SK-N-SH (cell line): ENCODE measurements at regions not wholly inside any gene's neighbourhood (a gene's known extent, or its start where the extent isn't known, plus 50 kb on each side); places are given as distances from the start of the nearest gene placed in this dataset.

Source experiments
- CTCF ChIA-PET: fragments of 300-600, 350-600 bp; formaldehyde crosslinking; extraction: SDS; loops from one replicate; lab custom pipeline; 2021; lab: Yijun Ruan, JAX
- POLR2A ChIA-PET: fragments of 350-600 bp; sonication (Branson Sonifier 250); formaldehyde crosslinking; extraction: SDS; loops from one replicate; lab custom pipeline; 2020; ENCODE audit warnings: antibody characterized with exemption, inconsistent platforms; lab: Yijun Ruan, JAX
- DNase-seq: peaks from one replicate; pipeline ENCODE4 v3.0.0; 2012
- H2AFZ ChIP-seq: fragments of 200-600 bp; sonication (generic); 2 replicates; pipeline ENCODE4 v1.8.1; 2016; ENCODE audit warnings: antibody characterized with exemption, mild to moderate bottlenecking, low read depth
- H3F3A ChIP-seq: fragments of 200-600 bp; sonication (generic); replicated peaks from 2 replicates; pipeline ENCODE3; 2016; ENCODE audit warnings: antibody characterized with exemption, mild to moderate bottlenecking; ENCODE audit not compliant: insufficient read depth
- H3K27ac ChIP-seq, 2 experiments: fragments of 200-500 bp in 1 of 2; fragments of 200-600 bp in 1 of 2; sonication (Bioruptor generic) in 1 of 2; sonication (generic), shearing (Covaris generic) in 1 of 2; 2 replicates each; pipeline versions ENCODE4 v1.5.1 to v1.6.1; 2014 to 2016; ENCODE audit warnings: low read depth in 2 of 2, inconsistent platforms in 1 of 2, low read length in 1 of 2, mild to moderate bottlenecking in 1 of 2, mixed read lengths in 1 of 2
- H3K27me3 ChIP-seq: fragments of 200-600 bp; sonication (generic), shearing (Covaris generic); 2 replicates; pipeline ENCODE4 v1.6.1; 2016; ENCODE audit warnings: mixed run types; ENCODE audit not compliant: insufficient read depth
- H3K36me3 ChIP-seq, 2 experiments: fragments of 200-500 bp in 1 of 2; fragments of 200-600 bp in 1 of 2; sonication (Bioruptor generic) in 1 of 2; sonication (generic) in 1 of 2; replicated peaks in 1 of 2; 2 replicates each; pipeline versions ENCODE3 to v1.5.1; 2014 to 2016; ENCODE audit warnings: low read length in 1 of 2, mild to moderate bottlenecking in 1 of 2; ENCODE audit not compliant: insufficient read depth in 2 of 2, control insufficient read depth in 1 of 2
- H3K4me1 ChIP-seq, 2 experiments: fragments of 200-500 bp in 1 of 2; fragments of 200-600 bp in 1 of 2; sonication (Bioruptor generic) in 1 of 2; sonication (generic), shearing (Covaris generic) in 1 of 2; 2 replicates each; pipeline versions ENCODE4 v1.5.1 to v1.6.1; 2014 to 2016; ENCODE audit warnings: low read depth in 1 of 2, low read length in 1 of 2, mixed run types in 1 of 2; ENCODE audit not compliant: insufficient read depth in 2 of 2, control insufficient read depth in 1 of 2
- H3K4me2 ChIP-seq: fragments of 200-600 bp; sonication (generic), shearing (Covaris generic); 2 replicates; pipeline ENCODE4 v1.6.1; 2017; ENCODE audit warnings: mixed run types
- H3K4me3 ChIP-seq, 2 experiments: fragments of 200-500 bp in 1 of 2; fragments of 200-600 bp in 1 of 2; sonication (Bioruptor generic) in 1 of 2; sonication (generic), shearing (Covaris generic) in 1 of 2; 2 replicates each; pipeline versions ENCODE4 v1.5.1 to v1.8.1; 2014 to 2016; ENCODE audit warnings: low read depth in 2 of 2, inconsistent platforms in 1 of 2, low read length in 1 of 2, mild to moderate bottlenecking in 1 of 2, mixed read lengths in 1 of 2, moderate library complexity in 1 of 2
- H3K79me2 ChIP-seq: fragments of 200-600 bp; sonication (generic); 2 replicates; pipeline ENCODE4 v1.8.1; 2017; ENCODE audit warnings: mild to moderate bottlenecking; ENCODE audit not compliant: insufficient read depth
- H3K9ac ChIP-seq: fragments of 200-600 bp; sonication (generic); 2 replicates; pipeline ENCODE4 v1.6.1; 2017; ENCODE audit warnings: mixed run types
- H3K9me2 ChIP-seq: fragments of 200-600 bp; sonication (generic); 2 replicates; pipeline ENCODE4 v1.6.1; 2017; ENCODE audit warnings: mixed run types
- H3K9me3 ChIP-seq: fragments of 200-600 bp; sonication (generic); 2 replicates; pipeline ENCODE4 v1.6.1; 2017; ENCODE audit warnings: mixed run types, mild to moderate bottlenecking, moderate library complexity
- H4K20me1 ChIP-seq: fragments of 200-600 bp; sonication (generic); 2 replicates; pipeline ENCODE4 v1.6.1; 2017; ENCODE audit warnings: mild to moderate bottlenecking, mixed run types; ENCODE audit not compliant: insufficient read depth
- CHD2 ChIP-seq: fragments of 150-350 bp; IDR thresholded peaks from 2 replicates; pipeline ENCODE4 v1.6.1; 2018; ENCODE audit warnings: low read length; ENCODE audit not compliant: partially characterized antibody
- EP300 ChIP-seq, 2 experiments: IDR thresholded peaks; 2 replicates each; pipeline versions ENCODE4 v1.4.0 to v1.6.1; 2012; ENCODE audit warnings: borderline replicate concordance in 1 of 2, low read depth in 1 of 2, low read length in 1 of 2
- FOXJ3 ChIP-seq: sonication (generic); formaldehyde crosslinking; IDR thresholded peaks from 2 replicates; pipeline ENCODE4 v1.5.1; 2020; ENCODE audit warnings: mild to moderate bottlenecking, missing genetic modification reagents
- FOXM1 ChIP-seq: IDR thresholded peaks from 2 replicates; pipeline ENCODE4 v1.4.0; 2012; ENCODE audit warnings: low read depth, mild to moderate bottlenecking
- GABPA ChIP-seq: IDR thresholded peaks from 2 replicates; pipeline ENCODE4 v1.4.0; 2012; ENCODE audit warnings: low read depth, mild to moderate bottlenecking
- IRF3 ChIP-seq: fragments of 150-350 bp; IDR thresholded peaks from 2 replicates; pipeline ENCODE4 v1.6.1; 2016; ENCODE audit warnings: mild to moderate bottlenecking, low read depth, low read length
- JUND ChIP-seq: IDR thresholded peaks from 2 replicates; pipeline ENCODE4 v1.4.0; 2012
- MAX ChIP-seq: IDR thresholded peaks from 2 replicates; pipeline ENCODE4 v1.4.0; 2012; ENCODE audit warnings: low read depth
- MEF2A ChIP-seq: IDR thresholded peaks from 2 replicates; pipeline ENCODE4 v1.4.0; 2012; ENCODE audit warnings: low read depth, borderline replicate concordance
- MXI1 ChIP-seq: IDR thresholded peaks from 2 replicates; pipeline ENCODE4 v1.6.1; 2012; ENCODE audit warnings: mild to moderate bottlenecking, low read depth, low read length, improper control_type of control experiment
- NFIC ChIP-seq: IDR thresholded peaks from 2 replicates; pipeline ENCODE4 v1.4.0; 2012; ENCODE audit warnings: borderline replicate concordance
- NRF1 ChIP-seq: IDR thresholded peaks from 2 replicates; pipeline ENCODE4 v1.6.1; 2012; ENCODE audit warnings: low read depth, mild to moderate bottlenecking, low read length
- RAD21 ChIP-seq: IDR thresholded peaks from 2 replicates; pipeline ENCODE4 v1.6.1; 2012; ENCODE audit warnings: mild to moderate bottlenecking, low read length
- REST ChIP-seq: IDR thresholded peaks from 2 replicates; pipeline ENCODE4 v1.6.1; 2012; ENCODE audit warnings: mild to moderate bottlenecking, low read depth, low read length, moderate library complexity
- RXRA ChIP-seq: IDR thresholded peaks from 2 replicates; pipeline ENCODE4 v1.4.0; 2012; ENCODE audit warnings: low read depth, mild to moderate bottlenecking, borderline replicate concordance
- SIN3A ChIP-seq: IDR thresholded peaks from 2 replicates; pipeline ENCODE4 v1.6.1; 2012; ENCODE audit warnings: low read depth, mild to moderate bottlenecking, low read length, moderate library complexity, borderline replicate concordance
- SMC3 ChIP-seq: IDR thresholded peaks from 2 replicates; pipeline ENCODE4 v1.6.1; 2012; ENCODE audit warnings: low read depth, low read length, improper control_type of control experiment
- TAF1 ChIP-seq: IDR thresholded peaks from 2 replicates; pipeline ENCODE4 v1.6.1; 2012; ENCODE audit warnings: low read depth, mild to moderate bottlenecking, low read length, moderate library complexity, borderline replicate concordance
- TCF12 ChIP-seq: IDR thresholded peaks from 2 replicates; pipeline ENCODE4 v1.4.0; 2012
- TEAD4 ChIP-seq: IDR thresholded peaks from 2 replicates; pipeline ENCODE4 v1.4.0; 2012; ENCODE audit warnings: mild to moderate bottlenecking, borderline replicate concordance; ENCODE audit not compliant: insufficient read depth
- USF1 ChIP-seq: IDR thresholded peaks from 2 replicates; pipeline ENCODE4 v1.4.0; 2012; ENCODE audit warnings: low read depth, borderline replicate concordance
- USF2 ChIP-seq: fragments of 150-350 bp; IDR thresholded peaks from 2 replicates; pipeline ENCODE4 v1.6.1; 2017; ENCODE audit warnings: antibody characterized with exemption, low read length, low read depth, borderline replicate concordance
- WGBS: methylation state at CpG from one replicate; pipeline ENCODE4 v1.1.6; 2017; ENCODE audit warnings: low lambda C conversion rate; 5-methylcytosine and 5-hydroxymethylcytosine counted together

GRCh38 chr13:109647053-109647452 is 139.3 kb downstream of the IRS2 start:
- WGBS, result 82% methylated on average over 5 of the region's 5 CpGs
- POLR2A ChIA-PET, result no interaction called here

GRCh38 chr13:109646423-109646822 is 140.0 kb downstream of the IRS2 start:
- H3K9me3 ChIP-seq, result no peaks in the 10 kb centered on the region
- POLR2A ChIA-PET, result interaction anchor here (0.9 kb wide), 1 partner anchor 11 kb away, joined by 8 read pairs; no protein-coding TSS in a partner anchor

More at GRCh38 chr13:109647053-109647452, 139.3 kb downstream of the IRS2 start:
- Histone ChIP-seq H3K9me3 (no peaks in the 10 kb centered on the region), H3K4me3 (no peak overlapping the region), H3K27me3 (no peaks in the 10 kb centered on the region), H3K4me2 (no peak overlapping the region), H3K79me2 (no peaks in the 10 kb centered on the region), H3K9ac (no peak overlapping the region), H3K27ac (peak overlapping the region in 1 of 2 experiments; percentile 48; a peak in 2 of 4 replicates), H3K4me1 (peaks cover 10 to 31% of the 10 kb centered on the region in 2 experiments; a peak in 3 of 4 replicates), H3K9me2 (no peaks in the 10 kb centered on the region), H2AFZ (no peak overlapping the region), H3F3A (no peaks in the 10 kb centered on the region), H4K20me1 (no peaks in the 10 kb centered on the region), H3K36me3 (no peaks in the 10 kb centered on the region)
- CTCF ChIA-PET, result no interaction called here
- TF ChIP-seq TAF1, result no peak
- TF ChIP-seq TEAD4, result no peak
- no peak for TF ChIP-seq GABPA
- no peak for TF ChIP-seq EP300 (IDR thresholded peaks at IDR 0.05; ENCODE audit: borderline replicate concordance in 1 of 2, low read depth in 1 of 2, low read length in 1 of 2)
- no peak for TF ChIP-seq NFIC
- TF ChIP-seq RAD21, result no peak
- no peak for TF ChIP-seq MAX
- no peak for TF ChIP-seq FOXM1
- no peak for TF ChIP-seq JUND
- no peak for TF ChIP-seq IRF3
- no peak for TF ChIP-seq TCF12
- no peak for TF ChIP-seq USF2
- TF ChIP-seq MEF2A, result no peak
- TF ChIP-seq NRF1, result no peak
- TF ChIP-seq RXRA, result no peak
- no peak for DNase-seq

More at GRCh38 chr13:109646423-109646822, 140.0 kb downstream of the IRS2 start:
- H3K4me3 ChIP-seq, result no peak overlapping the region
- 98% methylated on average over 5 of the region's 5 CpGs for WGBS
- peak overlapping the region in 1 of 2 experiments; percentile 41; a peak in 2 of 4 replicates for H3K27ac ChIP-seq
- H3K36me3 ChIP-seq, result no peaks in the 10 kb centered on the region
- CTCF ChIA-PET, result no interaction called here
- H3F3A ChIP-seq, result no peaks in the 10 kb centered on the region
- no peaks in the 10 kb centered on the region for H3K79me2 ChIP-seq
- no peak overlapping the region for H2AFZ ChIP-seq
- H3K9ac ChIP-seq, result no peak overlapping the region
- DNase-seq, result no peak
- TF ChIP-seq CHD2, result no peak
- TF ChIP-seq MAX, result no peak
- TF ChIP-seq SIN3A, result no peak
- no peak for TF ChIP-seq USF1
- no peak for TF ChIP-seq REST
- no peak for TF ChIP-seq GABPA
- no peak for TF ChIP-seq SMC3
- TF ChIP-seq FOXJ3 (CRISPR knock-in tag), result no peak
- TF ChIP-seq TCF12, result no peak
- no peak for TF ChIP-seq MXI1
- no peaks in the 10 kb centered on the region for H3K27me3 ChIP-seq
- peaks cover 10 to 28% of the 10 kb centered on the region in 2 experiments; a peak in 3 of 4 replicates for H3K4me1 ChIP-seq
- H4K20me1 ChIP-seq, result no peaks in the 10 kb centered on the region
- H3K4me2 ChIP-seq, result no peak overlapping the region
- no peaks in the 10 kb centered on the region for H3K9me2 ChIP-seq
